Caki2 (cell line): ENCODE measurements at regions not wholly inside any gene's neighbourhood (a gene's known extent, or its start where the extent isn't known, plus 50 kb on each side); places are given as distances from the start of the nearest gene placed in this dataset.

Experiments
- DNase-seq: peaks from one replicate; pipeline ENCODE4 v3.0.0-alpha.2; 2015; ENCODE audit warnings: low read depth
- in situ Hi-C: cut with HindIII; loops from 2 replicates; pipeline ENCODE4 v1.10.0; 2016; ENCODE audit warnings: low sequenced_read_pairs, low pct_unique_long_range_greater_than_20kb, mixed read lengths

DNA sequence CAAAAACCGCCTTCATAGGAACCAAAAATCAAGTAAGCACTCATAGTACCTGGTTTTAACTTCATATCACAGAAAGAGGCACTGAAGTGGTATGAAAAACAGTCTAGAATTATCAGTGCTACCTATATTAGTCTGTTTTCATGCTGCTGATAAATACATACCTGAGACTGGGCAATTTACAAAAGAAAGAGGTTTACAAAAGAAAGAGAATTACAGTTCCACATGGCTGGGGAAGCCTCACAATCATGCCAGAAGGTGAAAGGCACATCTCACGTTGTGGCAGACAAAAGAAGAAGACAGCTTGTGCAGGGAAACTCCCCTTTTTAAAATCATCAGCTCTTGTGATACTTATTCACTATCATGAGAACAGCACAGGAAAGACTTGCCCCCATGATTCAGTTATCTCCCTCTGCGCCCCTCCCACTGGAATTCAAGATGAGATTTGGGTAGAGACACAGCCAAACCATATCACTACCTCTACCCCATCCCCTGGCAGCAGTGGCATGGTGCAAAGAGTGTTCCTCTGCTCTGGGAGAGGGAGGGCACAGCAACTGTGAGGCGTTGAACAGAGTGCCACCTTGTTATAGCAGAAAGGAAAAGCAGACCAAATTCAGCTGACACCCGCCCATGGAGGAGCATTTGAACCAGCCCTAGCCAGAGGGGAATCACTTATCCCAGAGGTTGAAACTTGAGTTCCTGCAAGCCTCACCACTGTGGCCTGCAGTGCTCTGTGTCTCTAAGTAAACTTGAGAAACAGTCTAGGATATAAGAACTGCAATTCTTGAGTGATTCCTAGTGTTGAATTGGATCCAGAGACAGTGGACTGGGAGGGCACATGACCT lies 61.9 kb upstream of the PTPRZ1 start:
- in situ Hi-C loops, result no loop called here
- no peak for DNase-seq

DNA sequence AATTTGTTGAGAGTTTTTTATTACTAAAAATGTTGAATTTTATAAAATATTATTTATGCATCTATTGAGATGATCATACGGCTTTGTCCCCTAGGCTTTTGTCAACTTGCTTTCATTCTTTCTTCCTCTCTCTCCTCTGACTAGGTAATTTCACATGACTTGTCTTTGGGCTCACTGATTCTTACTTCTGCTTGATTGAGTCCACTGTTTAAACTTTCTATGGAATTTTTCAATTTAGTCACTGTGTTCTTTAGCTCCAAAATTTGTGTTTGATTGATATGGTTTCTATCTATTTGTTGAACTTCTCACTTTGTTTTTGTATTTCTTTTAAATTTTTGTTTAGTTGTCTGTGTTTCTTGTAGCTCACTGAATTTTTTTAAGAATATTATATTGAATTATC lies 65.9 kb upstream of the PTPRZ1 start:
- in situ Hi-C loops, result no loop called here
- no peak for DNase-seq

DNA sequence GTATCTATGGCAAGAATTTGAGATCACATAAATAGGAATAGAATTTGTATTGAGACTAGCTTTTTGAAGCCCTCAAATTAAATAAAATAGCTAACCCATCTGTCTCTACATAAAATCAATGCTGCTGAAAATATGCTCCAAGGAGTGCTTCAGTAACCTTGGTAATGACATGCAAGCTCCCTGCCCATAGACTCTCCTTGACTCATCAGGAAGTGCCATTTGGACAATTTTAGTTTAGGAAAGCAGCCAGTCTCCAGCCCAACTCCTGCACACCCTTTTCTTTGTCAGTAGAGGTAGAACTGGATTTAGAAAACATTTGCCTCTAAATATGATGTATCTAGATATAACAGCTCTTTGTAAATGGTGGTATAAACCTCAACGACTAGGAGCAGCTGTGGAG lies 69.9 kb upstream of the PTPRZ1 start:
- DNase-seq, result no peak
- in situ Hi-C loops, result no loop called here

DNA sequence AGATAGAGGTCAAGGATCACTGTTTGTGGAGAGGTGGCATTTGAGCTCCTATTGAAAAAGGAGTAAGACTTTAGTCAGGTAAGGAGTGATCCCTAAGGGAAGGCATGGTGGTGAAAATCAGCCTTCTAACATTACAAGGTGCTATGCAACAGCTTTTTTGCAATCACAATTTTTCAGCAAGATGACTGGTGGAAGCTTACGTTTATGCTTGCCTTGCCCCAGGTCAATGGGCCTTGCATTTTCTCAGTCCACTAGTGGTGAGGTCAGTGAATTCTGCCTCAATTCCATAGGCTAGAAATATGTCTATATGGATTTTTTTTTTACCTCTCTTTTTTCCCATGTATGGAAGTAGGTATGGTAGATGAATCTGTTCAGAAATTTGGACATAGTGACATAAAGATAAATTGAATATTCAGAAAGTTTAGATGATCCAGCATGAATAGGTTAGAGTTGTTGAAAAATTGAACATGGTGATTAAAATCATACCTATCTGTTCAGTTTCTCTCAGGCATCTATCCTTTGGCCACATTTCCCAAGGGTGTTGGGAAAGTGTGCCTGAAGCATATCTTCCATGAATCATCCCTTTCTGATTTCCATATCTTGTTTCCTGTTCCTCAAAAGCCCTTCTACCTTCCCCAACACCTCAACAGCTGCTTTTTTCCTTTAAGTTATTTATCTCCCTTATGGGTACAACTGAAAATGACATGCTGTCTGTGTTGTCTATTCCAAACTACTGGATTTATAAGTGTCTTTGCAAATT lies 71.9 kb upstream of the PTPRZ1 start:
- DNase-seq, result no peak
- in situ Hi-C loops, result no loop called here

DNA sequence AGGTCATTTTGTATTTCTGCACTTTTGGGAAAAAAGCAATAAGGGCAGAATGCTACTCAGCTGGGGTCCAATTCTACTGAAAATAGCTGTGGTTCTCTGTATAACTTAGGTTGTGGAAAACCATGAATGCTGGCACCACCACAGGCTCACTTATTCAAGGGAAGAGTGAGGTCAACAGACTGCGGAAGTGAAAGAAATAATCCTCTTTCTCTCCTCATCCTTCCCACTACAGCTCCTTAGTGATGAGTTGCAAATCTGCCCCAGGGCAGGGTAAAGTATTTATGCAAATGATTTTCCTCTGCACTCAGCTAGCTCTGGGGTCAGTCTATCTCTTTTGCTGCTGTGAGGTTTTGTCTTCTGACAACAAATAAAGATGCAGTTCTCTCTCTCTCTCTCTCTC lies 74.1 kb upstream of the PTPRZ1 start:
- DNase-seq, result no peak
- in situ Hi-C loops, result no loop called here

DNA sequence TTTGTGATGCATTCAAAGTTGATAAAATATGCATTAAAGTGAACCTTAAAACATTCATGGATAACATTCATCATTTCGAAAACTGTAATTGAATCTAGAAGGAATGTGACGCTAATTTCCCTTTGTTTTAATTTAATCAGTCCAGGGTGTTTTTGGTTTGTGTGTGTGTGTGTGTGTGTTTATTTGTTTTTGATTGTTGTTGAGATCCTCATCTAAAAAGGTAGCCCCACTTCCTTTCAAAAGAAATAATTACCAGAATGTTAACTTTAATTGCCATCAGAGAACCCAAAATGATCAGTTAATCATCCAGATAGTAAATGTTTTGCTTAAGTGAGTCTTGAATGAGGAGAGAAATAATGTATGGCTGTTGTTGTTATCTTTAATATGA lies 74.5 kb upstream of the PTPRZ1 start:
- DNase-seq, result no peak
- in situ Hi-C loops, result no loop called here

DNA sequence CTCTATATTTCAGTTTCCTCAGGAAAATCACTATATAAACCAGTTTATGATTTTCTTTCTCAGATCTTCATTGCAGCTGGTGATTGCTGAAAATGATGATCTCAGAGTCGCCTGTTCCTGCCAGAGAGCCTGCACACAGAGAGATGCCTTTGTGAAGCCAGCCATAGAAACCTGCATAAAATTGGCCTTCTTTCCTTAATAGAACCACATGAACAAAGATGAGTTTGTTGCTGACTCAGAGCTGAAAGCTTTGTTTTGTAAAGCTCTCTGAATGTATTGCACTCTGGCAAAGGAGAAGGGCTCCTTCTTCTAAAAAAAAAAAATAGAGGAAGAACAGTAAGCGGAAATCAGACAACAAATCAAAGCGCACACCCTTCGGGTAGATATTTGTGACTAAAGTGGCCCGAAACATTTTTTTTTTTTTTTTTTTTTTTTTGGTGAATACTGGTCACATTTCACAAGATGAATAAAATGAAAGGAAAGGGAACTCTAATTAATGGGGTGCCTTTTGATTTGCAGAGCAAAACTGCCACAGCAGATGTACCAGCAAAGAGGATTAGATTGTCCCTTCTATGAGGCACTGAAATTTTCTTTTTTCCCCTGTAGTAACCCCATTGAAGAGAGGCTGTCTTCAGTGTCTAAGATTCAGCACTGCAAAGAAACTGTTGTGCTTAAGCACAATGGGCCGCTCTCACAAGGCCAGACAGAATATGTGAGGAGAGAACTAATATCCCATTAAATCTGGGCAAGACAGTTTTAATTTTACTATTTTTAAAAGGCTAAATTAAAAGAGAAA lies 75.1 kb upstream of the PTPRZ1 start:
- in situ Hi-C loops, result no loop called here
- no peak for DNase-seq

DNA sequence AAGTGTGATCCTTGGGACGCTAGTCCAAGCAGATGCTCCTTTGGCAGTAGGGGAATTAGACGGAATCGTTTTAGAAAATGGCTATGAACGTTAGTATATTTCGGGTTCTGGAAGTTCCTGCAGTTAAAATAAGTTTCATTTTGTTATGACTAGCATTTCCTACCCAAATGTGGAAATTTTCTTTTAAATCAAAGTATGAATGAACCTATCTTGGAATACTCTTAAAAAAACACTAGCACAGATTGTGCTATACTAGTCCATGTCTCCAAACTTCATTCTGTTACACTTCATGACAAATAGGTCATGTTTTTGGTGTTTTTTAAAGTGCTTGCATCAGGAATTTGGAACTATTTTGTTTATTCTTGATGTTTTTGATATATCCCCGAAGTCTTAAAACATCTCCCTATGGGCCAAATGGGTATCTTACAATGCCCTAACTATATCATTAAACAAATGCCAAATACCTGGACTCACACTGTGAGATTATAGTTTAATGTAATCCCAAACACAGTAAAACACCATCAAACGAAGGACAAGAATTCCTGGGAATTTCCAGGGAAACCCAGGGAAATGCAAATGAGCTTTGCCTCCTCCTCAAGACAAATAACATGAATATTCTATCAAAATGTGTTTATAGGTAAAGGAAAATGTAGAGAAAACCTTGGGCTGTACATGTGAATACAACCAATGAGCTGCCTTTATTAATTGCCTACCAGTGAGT lies 75.9 kb upstream of the PTPRZ1 start:
- no peak for DNase-seq
- in situ Hi-C loops, result no loop called here

DNA sequence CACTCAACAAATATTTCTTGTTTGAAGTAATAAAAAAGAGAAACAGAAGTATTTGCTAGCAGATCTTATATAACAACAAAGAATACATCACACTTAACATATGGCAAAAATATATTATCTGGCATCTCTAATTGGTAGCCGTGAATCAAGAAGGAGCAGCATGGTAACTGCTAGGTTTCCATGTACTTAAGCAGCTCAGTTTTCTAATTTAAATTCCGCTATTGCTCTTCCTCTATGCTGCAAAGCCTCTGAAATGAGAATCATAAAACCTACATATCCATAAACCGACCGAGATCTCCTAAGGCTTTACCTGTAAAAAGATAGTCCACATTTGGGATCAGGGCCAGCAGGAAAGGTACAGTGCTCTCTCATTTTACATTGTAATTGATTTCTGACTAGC lies 76.6 kb upstream of the PTPRZ1 start:
- no peak for DNase-seq
- in situ Hi-C loops, result no loop called here

DNA sequence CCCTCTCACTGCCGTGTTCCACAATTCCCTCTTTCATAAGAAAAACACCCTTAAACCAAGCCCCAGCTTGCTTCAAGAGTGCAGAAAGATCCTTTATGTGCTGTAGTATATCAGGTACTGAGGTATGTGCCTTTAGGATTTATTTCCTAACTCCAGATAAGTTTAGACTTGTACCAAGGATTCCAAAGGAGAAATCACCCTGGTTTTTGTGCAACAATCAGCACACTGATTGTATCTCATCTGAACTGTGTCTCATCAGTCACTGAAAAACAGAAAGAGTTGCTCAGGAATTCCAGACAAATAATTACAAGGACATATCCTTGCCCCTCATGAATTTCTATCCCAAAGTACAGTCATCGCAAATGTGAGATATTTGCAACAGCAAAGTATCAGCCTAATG lies 77.2 kb upstream of the PTPRZ1 start:
- in situ Hi-C loops, result no loop called here
- no peak for DNase-seq

DNA sequence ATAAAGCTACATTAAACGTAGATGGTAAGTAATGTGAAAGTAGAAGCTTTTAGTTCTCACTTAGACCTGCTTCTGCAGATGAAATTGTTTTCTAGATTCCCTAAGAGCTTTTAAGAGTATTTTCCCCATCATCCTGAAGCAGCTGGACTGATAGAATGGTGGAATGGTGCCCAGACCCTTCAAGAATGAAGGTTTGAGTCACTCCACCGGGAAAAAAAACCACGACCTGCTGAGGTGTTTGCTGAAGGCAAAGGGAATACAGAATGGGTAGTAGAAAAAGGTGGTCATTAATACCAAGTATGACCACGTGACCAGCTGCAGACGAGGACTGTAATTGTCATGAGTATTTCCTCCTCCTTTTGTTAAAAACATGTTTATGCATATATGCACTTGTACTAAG lies 79.2 kb upstream of the PTPRZ1 start:
- DNase-seq, result no peak
- in situ Hi-C loops, result no loop called here

DNA sequence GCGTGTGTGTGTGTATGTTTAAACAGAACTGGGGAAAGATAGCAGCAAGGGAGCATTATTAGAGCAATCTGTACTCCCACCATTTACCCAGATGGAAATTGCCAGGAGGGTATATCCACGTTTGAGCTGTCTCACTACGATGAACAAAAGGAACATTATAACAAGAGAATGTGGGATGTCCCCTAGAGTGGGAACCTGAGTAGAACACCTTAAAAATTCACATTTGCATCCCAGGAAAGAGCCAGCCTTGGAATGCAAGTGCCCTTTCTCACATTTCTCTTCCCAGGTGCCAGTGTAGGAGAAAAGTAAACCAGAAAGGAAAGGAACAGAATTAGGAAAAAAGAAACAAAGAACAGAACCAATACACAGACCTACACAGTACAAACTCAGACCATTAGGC lies 95.3 kb upstream of the PTPRZ1 start:
- DNase-seq, result no peak
- in situ Hi-C loops, result no loop called here

DNA sequence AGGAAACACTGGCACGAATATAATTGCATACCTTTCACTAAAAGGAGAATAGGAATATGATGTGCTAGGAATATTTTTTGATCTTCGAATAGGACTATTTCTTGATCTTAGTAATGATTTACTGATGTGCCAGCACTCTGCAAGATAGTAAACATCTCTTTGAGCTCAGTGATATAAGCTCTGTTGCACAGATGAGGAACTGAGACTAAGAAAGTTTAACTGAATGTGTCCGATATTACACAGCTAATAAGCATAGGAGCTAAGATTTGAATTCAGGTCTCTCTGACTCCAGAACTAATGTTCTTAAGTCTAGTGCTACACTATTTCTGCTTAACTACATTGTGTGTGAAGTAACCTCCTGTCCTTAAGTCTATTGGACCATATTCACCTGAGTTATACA lies 98.4 kb upstream of the PTPRZ1 start:
- no peak for DNase-seq
- in situ Hi-C loops, result no loop called here

DNA sequence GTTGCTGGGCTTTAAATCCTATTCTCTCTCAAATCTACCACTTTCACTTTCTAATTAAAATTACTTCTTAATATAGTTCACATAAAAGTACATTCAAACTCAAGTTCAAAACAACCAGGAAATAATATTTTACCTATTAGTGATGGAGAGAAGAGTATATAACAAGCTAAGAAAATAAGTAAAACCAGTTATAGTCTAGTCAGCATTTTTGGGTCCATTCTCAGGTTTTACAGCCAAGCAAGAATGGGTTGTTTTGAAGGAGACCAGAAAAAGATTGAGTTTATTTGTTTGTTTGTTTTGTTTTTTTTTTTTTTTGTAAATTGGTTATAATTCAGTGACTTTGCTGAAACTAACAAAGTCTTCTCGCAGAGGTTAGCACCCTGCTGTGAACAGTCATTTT lies 106.3 kb upstream of the PTPRZ1 start:
- in situ Hi-C loops, result no loop called here
- no peak for DNase-seq

DNA sequence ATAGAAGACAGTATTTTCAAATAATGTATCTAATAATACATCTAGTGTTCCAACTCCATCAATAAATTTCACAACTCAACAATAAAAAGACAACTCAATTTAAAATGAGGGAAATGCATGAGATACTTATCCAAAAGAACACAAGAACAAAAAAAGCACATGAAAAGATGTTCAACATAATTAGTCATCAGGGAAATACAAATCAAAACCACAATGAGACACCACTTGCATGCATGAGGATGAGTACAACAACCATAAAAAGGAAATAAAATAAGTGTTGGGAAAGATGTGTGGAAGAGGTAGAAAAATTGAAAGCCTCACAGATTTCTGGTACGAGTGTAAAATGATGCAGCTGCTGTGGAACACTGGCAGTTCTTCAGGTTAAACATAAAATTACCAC lies 111.6 kb upstream of the PTPRZ1 start:
- in situ Hi-C loops, result no loop called here
- DNase-seq, result no peak

DNA sequence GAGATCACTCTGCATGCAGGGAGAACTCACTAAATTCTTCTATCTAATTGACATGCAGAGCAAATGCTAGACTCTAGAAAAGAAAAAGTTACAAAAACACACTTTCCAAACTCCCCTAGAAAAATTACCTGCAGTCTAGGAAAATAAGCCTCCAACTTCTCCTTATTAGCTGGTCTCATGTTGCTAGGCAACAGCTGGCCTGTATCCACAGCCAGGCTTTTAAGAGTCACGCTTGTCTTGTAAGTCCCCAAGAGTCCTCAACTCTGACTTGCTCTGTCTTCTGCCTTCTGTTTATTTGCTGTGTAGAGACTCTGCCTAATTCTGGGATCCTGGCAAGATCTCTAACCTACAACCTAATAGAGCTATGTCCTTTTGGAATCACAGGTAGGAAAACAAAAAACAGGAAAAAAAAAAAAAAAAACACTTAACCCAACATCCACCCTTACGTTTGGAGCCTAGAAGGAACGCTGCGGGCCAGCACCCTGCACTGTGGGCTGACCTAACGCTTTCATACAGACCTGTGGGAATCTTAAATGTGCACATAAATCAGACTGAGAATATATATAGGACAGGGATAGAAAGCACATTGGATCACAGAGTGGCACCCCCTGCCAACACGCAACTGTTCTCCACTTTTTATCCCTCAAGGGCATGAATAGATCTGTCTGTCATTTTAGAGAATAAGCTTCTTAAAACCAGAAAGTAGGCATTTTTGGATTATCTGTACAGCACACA lies 117.0 kb upstream of the PTPRZ1 start:
- in situ Hi-C loops, result no loop called here
- no peak for DNase-seq

DNA sequence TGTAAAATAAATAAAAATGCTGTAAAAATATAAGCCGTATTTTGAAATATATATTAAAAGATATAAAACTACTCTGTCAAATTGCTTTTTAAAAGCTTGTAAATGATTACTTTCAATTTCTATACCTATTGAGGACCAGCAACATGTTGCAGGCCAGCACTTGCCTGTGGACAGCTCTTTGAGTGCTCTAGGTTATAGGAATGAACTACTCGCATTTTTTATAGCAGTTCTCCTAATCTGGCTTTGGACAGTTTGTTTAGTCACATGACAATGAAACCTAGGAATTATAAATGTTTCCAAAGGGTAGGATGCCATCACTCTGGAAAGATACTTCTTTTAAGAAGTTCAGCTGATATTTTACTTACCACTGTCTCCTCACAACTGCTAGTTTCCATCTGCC lies 117.7 kb upstream of the PTPRZ1 start:
- in situ Hi-C loops, result no loop called here
- no peak for DNase-seq

DNA sequence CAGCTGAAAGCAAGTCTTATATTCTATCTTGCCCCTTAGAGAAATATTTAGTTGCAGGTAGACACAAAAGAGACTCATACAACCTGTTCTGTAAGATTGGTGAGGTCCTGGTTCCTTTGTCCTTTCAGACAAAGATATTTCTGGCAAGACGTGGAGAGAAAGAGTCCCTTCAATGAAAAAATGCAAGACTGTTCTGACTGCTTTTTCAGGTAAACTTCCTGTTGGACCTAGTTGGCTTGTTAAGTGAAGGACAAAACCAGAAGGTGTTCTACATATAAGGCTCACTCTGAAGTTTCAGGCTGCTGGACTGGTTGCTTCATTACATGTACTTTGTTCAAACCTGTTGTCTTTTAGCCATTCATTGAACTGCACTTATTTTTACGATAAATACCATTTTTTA lies 119.0 kb upstream of the PTPRZ1 start:
- no peak for DNase-seq
- in situ Hi-C loops, result no loop called here
